ENCODE measurements at regions not wholly inside any gene's neighbourhood (a gene's known extent, or its start where the extent isn't known, plus 50 kb on each side); places are given as distances from the start of the nearest gene placed in this dataset.
"Not testable (repeated sequence)": the region's sequence is repeated elsewhere in the genome, so short reads cannot be mapped to it uniquely, and the experiment has no call there.

- DNase-seq (ENCODE audit: low spot score): no peak
These were observed 404.4 kb upstream of the MEIS1 start for GRCh38 chr2:66030553-66030952.

GRCh38 chr2:66024391-66024790, 410.5 kb upstream of the MEIS1 start:
- no peak for DNase-seq (ENCODE audit: low spot score)

- no peak for DNase-seq (ENCODE audit: low spot score)
These were observed 413.6 kb upstream of the MEIS1 start for GRCh38 chr2:66021296-66021695.

GRCh38 chr2:66017763-66018162, 417.2 kb upstream of the MEIS1 start:
- DNase-seq (ENCODE audit: low spot score): no peak

- no peak for DNase-seq (ENCODE audit: low spot score)
These were observed 420.5 kb upstream of the MEIS1 start for GRCh38 chr2:66014450-66014849.

GRCh38 chr2:66013456-66013855, 421.5 kb upstream of the MEIS1 start:
- no peak for DNase-seq (ENCODE audit: low spot score)

GRCh38 chr2:66003931-66004330, 431.0 kb upstream of the MEIS1 start:
- DNase-seq (ENCODE audit: low spot score): no peak

- DNase-seq (ENCODE audit: low spot score): no peak
These were observed 433.4 kb upstream of the MEIS1 start for GRCh38 chr2:66001538-66001937.

GRCh38 chr2:66000901-66001300, 434.0 kb upstream of the MEIS1 start:
- no peak for DNase-seq (ENCODE audit: low spot score)

- DNase-seq (ENCODE audit: low spot score): no peak
These were observed 435.1 kb upstream of the MEIS1 start for GRCh38 chr2:65999796-66000195.

GRCh38 chr2:65999103-65999502, 435.8 kb upstream of the MEIS1 start:
- no peak for DNase-seq (ENCODE audit: low spot score)

GRCh38 chr2:65997961-65998360, 437.0 kb upstream of the MEIS1 start:
- no peak for DNase-seq (ENCODE audit: low spot score)

- DNase-seq (ENCODE audit: low spot score): no peak
These were observed 442.7 kb upstream of the MEIS1 start for GRCh38 chr2:65992198-65992554.

GRCh38 chr2:65991381-65992197, 443.3 kb upstream of the MEIS1 start:
- no peak for DNase-seq (ENCODE audit: low spot score)

GRCh38 chr2:65985986-65986385, 448.9 kb upstream of the MEIS1 start:
- DNase-seq (ENCODE audit: low spot score): no peak

GRCh38 chr2:65980531-65980930, 454.4 kb upstream of the MEIS1 start:
- DNase-seq (ENCODE audit: low spot score): no peak

GRCh38 chr2:65979446-65979845, 455.5 kb upstream of the MEIS1 start:
- DNase-seq (ENCODE audit: low spot score): no peak

GRCh38 chr2:65974067-65974723, 460.7 kb upstream of the MEIS1 start:
- DNase-seq (ENCODE audit: low spot score): no peak

- no peak for DNase-seq (ENCODE audit: low spot score)
These were observed 465.8 kb upstream of the MEIS1 start for GRCh38 chr2:65969161-65969560.

GRCh38 chr2:65963303-65963702, 471.6 kb upstream of the MEIS1 start:
- not testable (repeated sequence) for DNase-seq (ENCODE audit: low spot score)

- no peak for DNase-seq (ENCODE audit: low spot score)
These were observed 474.0 kb upstream of the MEIS1 start for GRCh38 chr2:65960953-65961352.

- no peak for DNase-seq (ENCODE audit: low spot score)
These were observed 477.0 kb upstream of the MEIS1 start for GRCh38 chr2:65957886-65958285.

- DNase-seq (ENCODE audit: low spot score): no peak
These were observed 477.5 kb upstream of the MEIS1 start for GRCh38 chr2:65957454-65957853.

- no peak for DNase-seq (ENCODE audit: low spot score)
These were observed 479.7 kb upstream of the MEIS1 start for GRCh38 chr2:65955259-65955658.
